Activated naive CD4-positive, alpha-beta T cell treated with anti-CD3 and anti-CD28 coated beads, Interleukin-2, amount 50 U/mL, for 16 hours (primary cell): ENCODE measurements at regions not wholly inside any gene's neighbourhood (a gene's known extent, or its start where the extent isn't known, plus 50 kb on each side); places are given as distances from the start of the nearest gene placed in this dataset.
"Not testable (repeated sequence)": the region's sequence is repeated elsewhere in the genome, so short reads cannot be mapped to it uniquely, and the experiment has no call there.

Source experiments
- DNase-seq: peaks from one replicate; pipeline ENCODE4 v3.0.0-alpha.2; 2020

DNA sequence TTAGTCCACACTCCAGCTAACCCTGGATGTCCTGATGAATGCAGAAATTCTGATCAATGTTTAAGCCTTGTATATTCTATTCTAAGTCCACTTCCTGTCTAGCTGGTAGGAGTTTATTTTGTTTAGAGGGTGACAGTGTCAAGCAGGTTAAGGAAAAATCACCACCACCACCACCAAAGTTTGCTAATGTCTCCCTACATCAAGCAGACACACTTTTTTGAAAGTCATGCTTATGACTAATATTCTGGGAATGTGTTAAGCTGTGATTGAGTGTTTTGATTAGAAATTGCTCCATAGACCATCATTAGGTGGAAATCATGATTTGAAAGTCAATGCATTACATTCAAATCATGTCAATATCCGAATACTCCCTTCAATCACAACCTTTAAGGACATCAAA is 1530.1 kb downstream of the MAT2B start:
- no peak for DNase-seq

DNA sequence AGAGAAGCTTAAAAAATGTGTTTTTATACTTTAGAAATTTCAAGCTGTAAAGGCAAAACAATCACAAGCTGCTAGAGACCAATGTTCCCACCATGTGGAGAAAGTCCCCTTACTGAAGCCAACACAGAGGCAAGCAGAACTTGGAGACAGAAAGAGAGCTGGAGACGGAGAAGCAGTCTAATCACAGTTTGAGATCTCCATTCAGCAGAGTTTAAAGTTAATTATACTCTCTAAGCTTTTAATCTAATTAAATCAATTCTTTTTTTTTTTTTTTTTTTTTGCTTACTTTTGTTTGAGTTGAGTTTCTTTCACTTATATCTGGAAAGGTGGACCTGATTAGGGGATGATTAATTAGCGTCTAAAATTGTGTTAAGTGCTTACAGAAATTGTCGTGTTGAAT is 1534.3 kb downstream of the MAT2B start:
- no peak for DNase-seq

DNA sequence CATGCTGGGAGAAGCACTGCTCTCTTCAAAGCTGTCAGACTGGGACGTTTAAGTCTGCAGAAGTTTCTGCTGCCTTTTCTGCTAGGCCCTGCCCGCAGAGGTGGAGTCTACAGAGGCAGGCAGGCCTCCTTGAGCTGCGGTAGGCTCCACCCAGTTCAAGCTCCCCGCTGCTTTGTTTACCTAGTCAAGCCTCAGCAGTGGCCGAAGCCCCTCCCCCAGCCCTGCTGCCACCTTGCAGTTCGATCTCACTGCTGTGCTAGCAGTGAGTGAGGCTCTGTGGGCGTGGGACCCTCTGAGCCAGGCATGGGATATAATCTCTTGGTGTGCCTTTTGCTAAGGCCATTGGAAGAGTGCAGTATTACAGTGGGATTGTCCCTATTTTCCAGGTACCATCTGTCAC is 1540.5 kb downstream of the MAT2B start:
- DNase-seq: not testable (repeated sequence)

DNA sequence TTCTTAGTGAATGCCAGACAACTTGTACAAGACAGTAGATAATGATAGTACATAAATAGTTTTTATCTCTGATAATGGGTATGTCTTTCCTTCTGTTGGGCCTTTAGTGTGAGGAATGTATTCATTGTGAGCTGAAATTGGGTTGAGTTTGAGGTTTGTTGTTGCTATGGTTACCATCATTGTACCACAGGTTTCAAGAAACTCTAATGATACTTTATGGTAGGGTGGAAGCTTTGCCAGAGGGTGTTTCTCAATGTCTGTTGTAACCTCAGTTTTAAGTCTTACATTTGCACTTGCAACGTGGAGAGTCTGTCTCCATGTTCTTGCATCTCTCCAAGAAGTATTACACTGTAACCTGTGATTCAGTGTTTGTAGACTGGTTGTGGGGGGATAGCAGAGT is 1550.1 kb downstream of the MAT2B start:
- DNase-seq: no peak

DNA sequence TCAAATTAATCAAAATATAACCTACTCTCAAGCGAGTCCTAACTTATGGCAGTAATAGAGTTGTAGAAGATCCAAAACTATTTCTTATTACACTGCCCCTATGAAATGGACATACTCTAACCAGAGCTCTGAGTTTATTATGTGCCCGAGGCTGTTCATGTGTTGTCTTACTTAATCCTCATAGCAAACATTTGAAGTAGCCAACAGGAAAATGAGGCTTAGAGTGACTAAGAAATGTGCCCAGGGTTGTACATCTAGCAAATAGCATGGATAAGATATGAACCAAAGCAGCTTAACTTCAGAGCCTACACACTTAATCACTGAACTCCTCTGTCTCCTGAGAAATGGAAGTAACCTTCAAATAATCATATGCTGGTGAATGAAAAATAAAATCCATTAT is 1551.7 kb downstream of the MAT2B start:
- DNase-seq: no peak

DNA sequence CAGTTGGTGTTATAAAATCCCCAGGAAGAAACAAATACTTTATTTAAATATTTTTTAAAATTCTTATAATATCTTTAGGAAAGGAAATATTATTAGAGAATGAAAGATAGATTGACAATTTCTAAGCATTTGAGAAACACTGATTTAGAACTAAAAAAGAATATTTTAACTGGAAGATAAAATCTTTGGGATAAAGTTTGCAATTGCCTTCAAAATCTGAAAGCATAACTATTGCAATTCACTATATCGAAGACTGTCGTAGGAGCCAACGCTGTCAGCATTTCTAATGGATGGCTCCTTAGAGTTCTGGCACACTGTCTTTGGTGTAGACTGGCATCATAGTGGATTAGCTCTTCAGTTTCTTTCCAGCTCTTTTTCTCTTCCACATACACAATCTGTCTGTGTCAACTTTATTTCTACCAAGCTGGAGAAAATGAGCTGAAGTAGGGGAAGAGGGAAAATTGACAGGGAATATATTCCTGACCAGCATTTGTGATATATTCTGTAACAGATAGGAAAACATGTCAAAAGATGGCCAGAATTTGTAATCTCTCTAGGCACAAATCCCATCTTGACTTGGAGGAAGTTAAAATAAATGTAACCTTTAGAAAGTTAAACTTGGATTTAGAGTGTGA is 1561.4 kb downstream of the MAT2B start:
- DNase-seq: no peak

DNA sequence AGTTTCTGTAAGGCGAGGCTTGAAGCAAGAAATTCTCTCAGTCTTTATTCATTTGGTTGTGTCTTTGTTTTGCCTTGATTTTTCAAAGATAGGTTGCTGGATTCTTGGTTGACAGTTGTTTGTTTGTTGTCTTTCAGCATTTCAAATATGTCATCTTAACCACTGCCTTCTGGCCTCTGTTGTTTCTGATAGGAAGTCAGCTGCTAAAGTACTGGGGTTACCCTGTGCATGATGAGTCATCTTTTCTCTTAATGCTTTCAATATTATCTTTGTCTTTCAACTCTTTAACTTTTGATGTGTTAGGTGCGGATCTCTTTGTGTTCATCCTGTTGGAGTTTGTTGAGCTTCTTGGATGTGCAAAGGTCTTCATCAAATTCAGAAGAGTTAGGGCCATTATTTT is 1571.3 kb downstream of the MAT2B start:
- DNase-seq: no peak

DNA sequence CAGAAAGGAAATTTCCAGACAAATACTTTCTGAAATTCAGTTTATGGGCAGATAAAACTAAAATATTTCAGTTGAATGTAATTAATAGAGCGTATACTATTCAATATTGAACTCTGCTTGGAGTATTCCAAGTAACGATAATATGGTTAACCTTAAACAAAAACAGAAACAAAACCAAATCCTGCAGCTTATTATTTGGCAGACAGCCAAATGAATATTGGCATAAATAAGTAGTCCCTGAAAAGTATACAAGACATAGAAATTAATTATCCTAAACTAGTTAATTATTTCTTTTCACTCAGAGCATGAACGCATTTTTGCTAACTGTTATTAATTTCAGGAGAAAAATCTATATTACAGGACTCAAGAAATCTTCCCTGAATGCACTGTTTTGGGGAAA is 1574.0 kb downstream of the MAT2B start:
- no peak for DNase-seq

DNA sequence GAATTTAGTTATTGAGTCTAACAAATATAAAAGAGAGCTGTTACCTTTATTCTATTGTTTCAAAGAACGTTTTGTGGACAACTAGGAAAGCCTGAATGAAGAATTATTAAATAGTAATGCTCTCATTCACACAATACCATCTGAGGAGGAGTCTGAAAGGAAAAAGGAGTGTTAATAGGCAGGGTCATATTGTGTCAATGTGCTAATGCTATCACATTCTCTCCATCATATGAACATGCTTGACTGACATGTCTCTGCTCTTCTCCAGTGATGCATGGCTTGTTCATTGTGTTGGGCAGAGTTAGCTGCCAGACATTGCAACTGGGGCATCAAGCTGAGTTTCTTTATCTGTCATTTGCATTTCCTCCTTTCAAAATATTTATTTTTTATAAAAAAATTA is 1578.0 kb downstream of the MAT2B start:
- DNase-seq: no peak

DNA sequence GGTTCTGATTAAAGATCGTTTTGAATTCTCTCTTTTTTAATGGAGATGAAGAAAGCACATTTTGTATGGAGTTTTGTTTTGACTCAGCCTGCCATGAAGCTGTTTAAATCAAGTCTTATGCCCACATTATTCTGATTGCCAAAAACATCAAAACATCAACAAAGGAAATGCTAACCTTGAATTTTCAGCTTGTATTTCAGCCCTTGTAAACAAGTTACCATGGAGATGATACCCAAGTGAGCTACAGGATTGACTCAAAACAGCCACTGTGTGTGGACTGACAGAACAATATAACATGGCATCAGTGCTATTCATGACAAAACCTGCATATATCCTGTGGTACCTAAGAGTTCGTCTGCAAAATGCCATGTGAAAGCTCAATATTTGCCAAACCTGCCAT is 1581.0 kb downstream of the MAT2B start:
- no peak for DNase-seq

DNA sequence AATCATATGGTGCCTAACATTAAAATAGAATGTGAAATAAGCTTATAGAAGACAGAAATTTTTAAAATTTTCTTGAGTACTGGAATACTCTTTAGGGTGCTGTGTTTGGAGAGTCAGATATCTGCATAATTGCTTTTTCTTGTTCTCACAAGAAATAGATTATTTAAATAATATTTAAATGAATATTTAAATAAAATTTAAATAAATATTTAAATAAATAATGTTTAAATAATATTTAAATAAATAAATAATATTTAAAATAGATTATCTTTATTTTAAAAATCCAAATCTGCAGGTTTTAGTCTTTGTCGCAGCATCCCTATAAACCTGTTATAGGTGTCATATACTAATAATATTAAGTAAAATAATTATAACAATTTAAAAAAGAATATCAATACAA is 1589.4 kb downstream of the MAT2B start:
- no peak for DNase-seq

DNA sequence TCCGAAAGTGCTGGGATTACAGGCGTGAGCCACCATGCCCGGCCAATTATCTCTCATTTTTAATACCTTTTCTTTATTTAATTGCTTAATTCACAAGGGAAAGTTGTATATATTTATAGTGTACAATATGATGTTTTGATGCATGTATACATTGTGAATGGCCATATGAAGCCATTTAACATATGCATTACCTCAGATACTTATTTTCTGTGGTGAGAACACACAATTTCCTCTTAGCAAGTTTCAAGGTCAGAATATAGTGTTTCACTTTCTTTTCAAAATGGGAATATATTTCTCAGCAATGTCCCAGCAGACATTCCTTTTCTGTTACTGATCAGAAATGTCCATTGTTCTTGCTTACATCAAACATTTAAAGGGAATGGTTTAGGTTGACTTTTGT is 1596.3 kb downstream of the MAT2B start:
- DNase-seq: no peak

DNA sequence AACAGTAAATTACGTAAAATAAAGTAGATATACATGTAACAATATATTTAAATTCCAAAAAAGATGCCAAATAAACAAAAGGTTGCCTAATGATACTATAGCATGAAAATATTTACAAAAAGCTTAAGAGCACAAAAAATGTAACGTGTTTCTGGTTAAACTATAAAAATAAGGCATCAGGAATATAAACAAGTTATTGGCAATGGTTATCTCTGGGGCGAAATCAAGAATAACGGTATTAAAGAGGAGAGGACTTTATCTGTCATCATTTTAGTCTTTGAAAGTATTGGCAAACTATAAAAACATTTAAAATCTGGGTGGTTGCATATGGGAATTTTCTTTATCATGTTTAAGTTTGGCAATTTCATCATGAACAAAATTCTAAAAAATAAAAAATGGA is 1599.2 kb downstream of the MAT2B start:
- no peak for DNase-seq

DNA sequence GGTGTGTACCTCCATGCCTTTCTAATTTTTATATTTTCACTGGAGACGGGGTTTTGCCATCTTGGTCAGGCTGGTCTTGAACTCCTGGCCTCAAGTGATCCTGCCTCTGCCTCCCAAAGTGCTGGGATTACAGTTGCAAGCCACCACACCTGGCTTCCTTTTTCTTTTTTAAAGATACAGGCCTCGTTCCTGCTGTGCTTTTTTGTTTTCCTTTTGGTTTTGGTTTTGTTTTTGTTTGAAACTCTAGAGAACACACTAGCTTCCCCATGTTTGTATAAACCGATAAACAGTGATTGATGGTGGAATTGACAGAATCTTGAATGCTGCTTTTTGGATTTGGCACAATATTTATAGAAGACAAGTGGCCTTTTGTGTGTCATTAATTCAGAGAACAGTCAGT is 1603.4 kb downstream of the MAT2B start:
- no peak for DNase-seq

DNA sequence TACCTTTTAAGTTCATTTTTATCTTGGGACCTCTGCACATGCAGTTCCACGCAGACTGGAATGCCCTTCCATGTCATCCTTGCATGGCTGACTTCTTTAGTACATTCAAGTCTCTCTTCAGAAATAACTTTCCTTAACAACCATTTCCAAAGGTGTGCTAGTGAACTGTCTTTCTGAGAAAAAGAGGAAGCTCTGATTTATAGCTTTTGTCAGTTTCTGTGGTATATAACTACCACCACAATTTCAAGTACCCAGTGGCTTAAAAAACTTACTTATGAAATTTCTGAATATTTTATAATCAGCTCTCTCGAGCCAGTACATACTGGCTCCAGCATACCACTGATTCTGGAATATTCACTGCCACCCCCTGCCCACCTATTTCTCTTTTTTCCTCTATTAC is 1613.8 kb downstream of the MAT2B start:
- DNase-seq: no peak

DNA sequence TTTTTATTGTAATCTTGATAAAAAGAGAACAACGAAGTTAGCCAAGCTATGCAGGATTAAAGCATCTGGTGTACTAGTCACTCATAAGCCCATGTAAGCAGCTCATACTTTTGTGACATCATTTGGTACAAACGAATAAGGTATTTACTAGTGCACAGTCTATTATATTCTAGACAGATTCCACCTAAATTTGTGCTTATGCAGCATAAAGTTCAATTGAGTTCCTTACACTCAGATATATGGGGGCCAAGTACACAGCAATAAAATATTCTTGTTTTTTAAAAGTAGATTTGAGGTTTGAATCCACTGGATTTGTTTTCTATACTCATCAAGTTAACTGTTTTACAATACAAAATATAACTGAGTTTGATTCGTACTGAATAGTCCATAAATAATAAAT is 1621.2 kb downstream of the MAT2B start:
- no peak for DNase-seq

DNA sequence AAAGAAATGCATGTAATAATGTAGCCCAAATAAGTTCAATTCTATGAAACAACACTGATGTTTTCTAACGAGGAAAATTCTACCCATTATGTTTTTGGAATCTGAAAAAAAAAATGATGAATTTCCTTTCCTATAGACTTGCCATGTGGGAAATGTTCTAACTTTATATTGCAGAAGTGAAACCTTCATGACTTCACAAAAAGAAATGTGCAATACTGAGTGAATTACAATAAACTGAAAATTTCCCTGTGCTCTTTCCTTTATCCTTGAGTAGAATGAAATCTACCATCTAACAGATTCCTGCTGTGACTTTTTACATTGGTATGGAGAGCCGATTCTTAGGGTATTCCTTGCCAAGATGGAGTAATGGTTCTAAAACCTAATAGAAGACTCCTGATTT is 1622.5 kb downstream of the MAT2B start:
- no peak for DNase-seq

DNA sequence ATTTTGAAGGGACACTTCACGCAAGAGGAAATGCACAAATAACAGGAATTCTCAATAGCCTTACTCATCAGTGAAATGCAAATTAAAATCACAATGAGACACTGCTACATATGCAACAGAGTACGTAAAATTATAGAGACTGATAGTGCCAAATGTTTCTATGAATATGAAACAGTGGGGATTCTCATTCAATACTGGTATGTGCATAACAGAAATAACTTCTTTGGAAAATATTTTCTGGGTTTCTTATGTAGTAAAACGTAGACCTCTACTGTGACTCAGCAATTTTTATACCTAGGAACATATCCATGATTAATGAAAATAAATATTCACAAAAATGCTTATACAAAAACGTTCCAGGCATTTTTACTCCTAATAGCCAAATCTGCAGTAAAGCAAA is 1625.2 kb downstream of the MAT2B start:
- DNase-seq: no peak

DNA sequence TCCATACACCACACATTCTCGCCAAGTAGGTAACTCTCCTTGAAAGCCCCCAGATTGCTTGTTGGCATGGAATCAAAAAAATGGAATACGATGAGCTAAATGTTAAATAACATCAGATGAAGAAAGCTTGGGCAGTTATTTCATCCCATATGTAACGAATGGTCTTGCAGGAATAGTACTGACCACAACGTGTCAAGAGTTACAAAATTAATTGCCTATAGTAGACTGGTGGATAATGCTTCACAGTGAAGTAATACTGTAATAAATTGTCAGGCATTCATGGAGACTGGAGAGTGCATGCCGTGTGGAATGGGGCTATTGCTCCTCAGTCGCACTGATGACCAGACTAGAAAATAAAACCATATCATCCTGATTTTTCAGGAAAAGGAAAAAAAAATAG is 1628.7 kb downstream of the MAT2B start:
- no peak for DNase-seq

DNA sequence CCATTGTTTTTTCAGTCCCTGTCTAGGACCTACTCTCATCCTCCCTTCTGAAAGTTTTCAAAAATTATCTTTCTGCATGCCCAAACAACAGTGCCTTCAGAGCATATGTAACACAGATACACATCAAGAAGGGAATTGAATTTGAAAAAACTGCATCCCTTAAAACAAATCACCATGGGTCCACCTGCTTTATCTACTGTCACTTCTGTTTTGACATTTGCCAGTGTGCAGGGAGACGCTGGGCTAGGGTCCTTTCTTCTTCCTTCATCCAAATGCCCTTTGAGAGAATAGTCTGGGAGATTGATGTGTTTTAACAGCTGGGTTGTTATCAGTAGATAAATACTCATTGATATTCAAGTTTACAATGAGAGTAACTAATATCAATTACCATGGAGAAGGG is 1630.1 kb downstream of the MAT2B start:
- DNase-seq: no peak

DNA sequence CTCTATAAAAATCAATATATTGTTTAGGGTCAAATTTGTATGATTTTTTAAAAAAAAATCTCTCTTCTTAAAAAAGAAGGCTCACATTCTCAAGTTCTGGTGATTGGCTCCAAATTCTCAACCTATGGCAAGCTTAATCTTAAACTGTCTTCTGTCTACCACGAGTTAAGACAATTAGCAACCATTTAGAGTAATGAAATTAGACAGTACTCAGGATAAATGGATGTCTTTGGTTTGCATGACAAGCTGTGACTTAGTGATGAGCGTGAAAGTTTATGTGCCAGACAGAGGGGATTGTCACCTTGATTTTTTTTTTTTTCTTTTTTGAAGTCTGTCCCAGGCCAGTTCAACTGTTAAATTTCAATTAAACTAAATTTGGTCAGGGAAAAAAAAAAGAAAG is 1632.3 kb downstream of the MAT2B start:
- DNase-seq: no peak

DNA sequence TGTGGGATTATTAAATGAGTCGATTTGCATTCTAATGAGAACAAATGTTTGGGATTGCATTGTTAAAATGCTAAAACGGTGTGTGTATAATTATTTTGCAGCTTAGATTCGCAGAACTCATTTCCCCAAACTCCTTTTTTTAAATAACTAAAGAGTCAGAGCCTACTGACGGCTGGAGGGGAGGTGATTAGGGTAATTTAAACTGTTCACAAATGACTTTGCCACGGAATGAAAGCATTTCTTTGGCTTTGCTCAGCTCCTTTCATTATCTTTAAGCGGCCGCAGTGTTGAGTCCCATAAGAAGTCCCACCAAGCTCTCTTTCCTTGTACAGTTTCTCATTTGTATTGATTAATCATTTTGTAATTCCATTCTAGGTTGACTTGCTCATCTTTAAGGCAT is 1632.8 kb downstream of the MAT2B start:
- no peak for DNase-seq

DNA sequence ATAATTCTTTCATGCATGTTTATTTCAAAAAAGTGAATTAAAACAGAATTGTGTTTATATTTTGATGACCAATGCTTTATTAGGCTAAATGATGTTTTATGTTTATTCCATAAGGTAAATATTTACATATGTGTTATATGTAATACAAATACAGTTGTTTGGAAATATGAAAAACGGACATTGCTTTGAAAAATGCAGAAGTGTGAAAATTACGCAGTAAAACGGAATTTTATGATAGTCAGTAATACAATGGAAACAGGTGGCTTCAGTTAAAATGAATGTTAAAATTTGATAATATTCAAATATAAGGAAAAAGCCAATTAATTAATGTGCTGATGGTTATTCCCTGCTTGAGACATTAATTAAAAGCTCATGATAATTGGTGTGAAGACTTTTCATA is 1633.8 kb downstream of the MAT2B start:
- no peak for DNase-seq

DNA sequence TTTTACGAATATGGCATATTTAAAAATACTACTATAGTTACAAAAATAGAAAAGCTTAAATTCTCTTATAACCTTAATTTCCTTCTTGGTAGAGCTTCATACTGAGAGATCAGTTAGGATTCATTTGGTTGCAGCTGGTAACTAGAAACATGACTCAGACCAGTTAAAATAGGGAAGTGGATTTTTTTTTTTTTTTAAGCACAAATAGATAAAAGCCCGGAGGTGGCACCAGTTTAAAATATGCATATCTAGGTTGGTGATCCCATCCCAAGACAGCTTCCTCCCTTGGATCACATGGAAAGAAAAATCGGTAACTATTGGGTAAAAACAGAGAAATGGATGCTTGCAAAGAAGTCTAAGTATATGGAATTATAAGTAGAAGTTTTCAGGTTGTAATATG is 1634.3 kb downstream of the MAT2B start:
- DNase-seq: no peak

DNA sequence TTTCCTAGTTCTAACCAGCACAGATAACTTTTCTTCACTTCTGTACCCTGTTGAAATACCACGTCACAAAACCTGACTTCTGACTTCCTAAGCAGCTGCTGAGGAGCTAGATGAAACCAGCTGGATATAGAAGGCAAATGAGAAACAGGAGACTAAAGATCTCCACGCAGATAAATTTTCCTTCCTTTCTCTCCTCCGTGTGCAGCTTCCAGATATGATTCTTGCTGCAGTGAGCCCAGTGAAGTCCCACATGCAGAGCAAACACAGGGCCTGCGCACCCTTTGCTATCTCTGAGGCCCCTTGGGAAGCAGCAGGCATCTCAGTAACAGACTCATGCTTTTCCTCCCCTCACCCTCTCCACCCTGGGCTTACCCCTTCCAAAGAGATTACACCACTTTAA is 1638.3 kb downstream of the MAT2B start:
- DNase-seq: no peak

DNA sequence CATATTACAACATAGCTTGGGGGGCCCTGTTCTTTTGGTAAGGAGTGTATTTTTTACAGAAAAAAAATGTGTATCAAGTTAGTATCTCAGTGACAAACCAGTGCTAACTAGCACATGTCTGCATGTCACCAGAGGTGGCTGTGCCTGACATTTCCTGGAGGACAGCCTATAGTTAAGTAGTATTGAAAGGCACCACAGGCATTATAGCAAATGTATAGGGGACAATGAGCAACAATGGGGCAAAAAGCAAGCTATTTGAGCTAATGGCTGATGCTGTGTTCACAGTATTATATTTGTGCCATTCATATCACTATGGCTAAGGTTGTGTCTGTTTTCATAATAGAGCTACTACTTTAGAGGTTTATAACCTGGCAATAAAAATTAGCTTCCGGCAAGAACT is 1644.0 kb downstream of the MAT2B start:
- DNase-seq: no peak
